WTC11 (cell line): ENCODE measurements at regions not wholly inside any gene's neighbourhood (a gene's known extent, or its start where the extent isn't known, plus 50 kb on each side); places are given as distances from the start of the nearest gene placed in this dataset.

Experiments used
- ATAC-seq: fragments of 200-7000 bp; cut with Tn5 transposase; 2 replicates; pipeline ENCODE4 v1.10.0; 2021; ENCODE audit warnings: mild to moderate bottlenecking, moderate library complexity
- CTCF ChIA-PET: fragments of 300-600 bp; sonication (Branson Sonifier 250); formaldehyde crosslinking; loops from one replicate; lab custom pipeline; 2021; ENCODE audit warnings: antibody characterized with exemption; lab: Charles Lee
- POLR2A ChIA-PET: fragments of 350-600 bp; sonication (Branson Sonifier 250); formaldehyde crosslinking; loops from one replicate; lab custom pipeline; 2021; ENCODE audit warnings: antibody characterized with exemption; lab: Charles Lee
- DNase-seq: peaks from one replicate; pipeline ENCODE4 v3.0.0; 2021; ENCODE audit warnings: low spot score
- H3K27ac Mint-ChIP-seq: 2 replicates; pipeline ENCODE4 v1.8.0; 2021; ENCODE audit warnings: mixed read lengths
- H3K27me3 Mint-ChIP-seq: 2 replicates; pipeline ENCODE4 v1.8.0; 2021; ENCODE audit warnings: low read depth, mild to moderate bottlenecking, moderate library complexity, mixed read lengths
- H3K36me3 Mint-ChIP-seq: 2 replicates; pipeline ENCODE4 v1.8.0; 2021; ENCODE audit warnings: mixed read lengths
- H3K4me1 Mint-ChIP-seq: 2 replicates; pipeline ENCODE4 v1.8.0; 2022; ENCODE audit warnings: mixed read lengths
- H3K4me3 Mint-ChIP-seq: 2 replicates; pipeline ENCODE4 v1.8.0; 2021; ENCODE audit warnings: mild to moderate bottlenecking, moderate library complexity, mixed read lengths
- H3K9me3 Mint-ChIP-seq: 2 replicates; pipeline ENCODE4 v1.8.0; 2021; ENCODE audit warnings: mixed read lengths
- CDX4 ChIP-seq: fragments of 250-450 bp; sonication (Bioruptor Pico); IDR thresholded peaks from 2 replicates; pipeline ENCODE4 v1.9.0; 2021; ENCODE audit warnings: moderate library complexity, mild to moderate bottlenecking, inconsistent platforms, borderline replicate concordance
- EMX1 ChIP-seq: fragments of 250-450 bp; sonication (Bioruptor Pico); IDR thresholded peaks from 2 replicates; pipeline ENCODE4 v1.8.0; 2021; ENCODE audit warnings: mild to moderate bottlenecking
- IRF1 ChIP-seq: sonication (generic); formaldehyde crosslinking; IDR thresholded peaks from 2 replicates; pipeline ENCODE4 v1.8.0; 2023; ENCODE audit warnings: missing genetic modification reagents
- JAZF1 ChIP-seq: fragments of 250-450 bp; sonication (Bioruptor Pico); IDR thresholded peaks from 2 replicates; pipeline ENCODE4 v1.9.0; 2021; ENCODE audit warnings: moderate library complexity, mild to moderate bottlenecking, inconsistent platforms
- MXD4 ChIP-seq: fragments of 250-450 bp; sonication (Bioruptor Pico); IDR thresholded peaks from 2 replicates; pipeline ENCODE4 v1.8.0; 2021; ENCODE audit warnings: mild to moderate bottlenecking, moderate library complexity, borderline replicate concordance
- MYBL2 ChIP-seq: sonication (generic); formaldehyde crosslinking; IDR thresholded peaks from 2 replicates; pipeline ENCODE4 v1.8.1; 2023; ENCODE audit warnings: mild to moderate bottlenecking, moderate library complexity, missing genetic modification reagents
- NR2C2 ChIP-seq: sonication (generic); formaldehyde crosslinking; IDR thresholded peaks from 2 replicates; pipeline ENCODE4 v1.8.0; 2022; ENCODE audit warnings: mild to moderate bottlenecking, missing genetic modification reagents
- SOX15 ChIP-seq: fragments of 250-450 bp; sonication (Bioruptor Pico); IDR thresholded peaks from 2 replicates; pipeline ENCODE4 v1.9.0; 2021; ENCODE audit warnings: mild to moderate bottlenecking
- TEAD1 ChIP-seq: sonication (generic); formaldehyde crosslinking; IDR thresholded peaks from 2 replicates; pipeline ENCODE4 v1.8.0; 2022; ENCODE audit warnings: mild to moderate bottlenecking, missing genetic modification reagents
- ZBTB21 ChIP-seq: sonication (generic); formaldehyde crosslinking; IDR thresholded peaks from 2 replicates; pipeline ENCODE4 v1.8.1; 2023; ENCODE audit warnings: mild to moderate bottlenecking, missing genetic modification reagents, borderline replicate concordance
- ZNF416 ChIP-seq: fragments of 250-450 bp; sonication (Bioruptor Pico); IDR thresholded peaks from 2 replicates; pipeline ENCODE4 v1.9.0; 2021; ENCODE audit warnings: mild to moderate bottlenecking, inconsistent platforms
- ZNF671 ChIP-seq: fragments of 250-450 bp; sonication (Bioruptor Pico); IDR thresholded peaks from 2 replicates; pipeline ENCODE4 v1.8.0; 2021; ENCODE audit warnings: mild to moderate bottlenecking
- TF ChIP-seq, protein P1 (sequence below): fragments of 250-450 bp; sonication (Bioruptor Pico); IDR thresholded peaks from 2 replicates; pipeline ENCODE4 v2.1.2; 2022; ENCODE audit warnings: mild to moderate bottlenecking, moderate library complexity
- TF ChIP-seq, protein P2 (sequence below): sonication (generic); formaldehyde crosslinking; IDR thresholded peaks from 2 replicates; pipeline ENCODE4 v1.8.1; 2022; ENCODE audit warnings: mild to moderate bottlenecking, moderate library complexity, missing genetic modification reagents
- TF ChIP-seq, protein P3 (sequence below): fragments of 250-450 bp; sonication (Bioruptor Pico); IDR thresholded peaks from 2 replicates; pipeline ENCODE4 v1.9.0; 2021; ENCODE audit warnings: mild to moderate bottlenecking

- TF ChIP-seq, protein P1, sequence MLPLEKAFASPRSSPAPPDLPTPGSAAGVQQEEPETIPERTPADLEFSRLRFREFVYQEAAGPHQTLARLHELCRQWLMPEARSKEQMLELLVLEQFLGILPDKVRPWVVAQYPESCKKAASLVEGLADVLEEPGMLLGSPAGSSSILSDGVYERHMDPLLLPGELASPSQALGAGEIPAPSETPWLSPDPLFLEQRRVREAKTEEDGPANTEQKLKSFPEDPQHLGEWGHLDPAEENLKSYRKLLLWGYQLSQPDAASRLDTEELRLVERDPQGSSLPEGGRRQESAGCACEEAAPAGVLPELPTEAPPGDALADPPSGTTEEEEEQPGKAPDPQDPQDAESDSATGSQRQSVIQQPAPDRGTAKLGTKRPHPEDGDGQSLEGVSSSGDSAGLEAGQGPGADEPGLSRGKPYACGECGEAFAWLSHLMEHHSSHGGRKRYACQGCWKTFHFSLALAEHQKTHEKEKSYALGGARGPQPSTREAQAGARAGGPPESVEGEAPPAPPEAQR (CRISPR knock-in tag): no peak
- TF ChIP-seq SOX15 (CRISPR knock-in tag): no peak
- TF ChIP-seq ZNF416 (CRISPR knock-in tag): no peak
- TF ChIP-seq EMX1 (CRISPR knock-in tag): no peak
- TF ChIP-seq ZNF671 (CRISPR knock-in tag): no peak
- TF ChIP-seq, protein P2, sequence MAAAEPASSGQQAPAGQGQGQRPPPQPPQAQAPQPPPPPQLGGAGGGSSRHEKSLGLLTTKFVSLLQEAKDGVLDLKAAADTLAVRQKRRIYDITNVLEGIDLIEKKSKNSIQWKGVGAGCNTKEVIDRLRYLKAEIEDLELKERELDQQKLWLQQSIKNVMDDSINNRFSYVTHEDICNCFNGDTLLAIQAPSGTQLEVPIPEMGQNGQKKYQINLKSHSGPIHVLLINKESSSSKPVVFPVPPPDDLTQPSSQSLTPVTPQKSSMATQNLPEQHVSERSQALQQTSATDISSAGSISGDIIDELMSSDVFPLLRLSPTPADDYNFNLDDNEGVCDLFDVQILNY (CRISPR knock-in tag): no peak
- TF ChIP-seq TEAD1 (CRISPR knock-in tag): no peak
Observed at GRCh38 chr13:22074403-22074802, 403.5 kb downstream of the FGF9 start (continued).

- POLR2A ChIA-PET: no interaction called here
- Mint-ChIP-seq H3K4me3 (no peak overlapping the region), H3K36me3 (no peaks in the 10 kb centered on the region)
- ATAC-seq: no peak
- TF ChIP-seq MXD4 (CRISPR knock-in tag) (no peak), NR2C2 (CRISPR knock-in tag) (no peak)
- TF ChIP-seq, all 79 proteins: peak for 0
- no peak for DNase-seq
- no peak overlapping the region for H3K27ac Mint-ChIP-seq
- peaks cover 13% of the 10 kb centered on the region for H3K4me1 Mint-ChIP-seq
- CTCF ChIA-PET: interaction anchor here (1.1 kb wide), 1 partner anchor 163 kb away, joined by 3 read pairs; no protein-coding TSS in a partner anchor
- H3K27me3 Mint-ChIP-seq: peaks cover 36% of the 10 kb centered on the region
- H3K9me3 Mint-ChIP-seq: peaks cover 5% of the 10 kb centered on the region; the same call in 1 of the 2 replicates
Observed at GRCh38 chr13:22076658-22077057, 405.8 kb downstream of the FGF9 start.

DNA sequence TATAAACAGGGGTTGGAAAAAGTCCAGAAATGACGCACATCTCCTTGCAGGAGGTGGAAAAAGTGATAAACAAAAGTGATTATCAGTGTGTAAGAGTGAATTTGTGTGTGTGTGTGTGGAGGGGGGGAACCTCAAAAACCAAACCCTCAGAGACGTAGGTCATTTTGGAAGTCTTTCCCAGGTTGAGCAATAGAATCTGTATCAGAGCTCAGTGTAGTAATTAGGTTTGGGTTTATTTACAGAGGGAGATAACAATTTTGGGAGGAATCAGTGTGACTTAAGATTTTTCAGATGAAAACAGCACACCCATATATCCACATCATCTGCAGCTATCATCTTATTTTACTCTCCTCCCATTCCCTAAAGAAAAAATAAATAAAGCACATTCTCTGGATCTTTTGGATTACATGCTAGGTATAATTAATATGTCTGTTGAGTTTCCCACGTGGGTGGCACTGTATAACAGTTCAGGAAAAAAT, 406.4 kb downstream of the FGF9 start:
- POLR2A ChIA-PET: no interaction called here
- TF ChIP-seq IRF1 (CRISPR knock-in tag): no peak
- no peak for TF ChIP-seq ZNF671 (CRISPR knock-in tag)
- Mint-ChIP-seq H3K4me1 (peaks cover 17% of the 10 kb centered on the region), H3K4me3 (no peak overlapping the region), H3K27me3 (peaks cover 42% of the 10 kb centered on the region), H3K9me3 (peaks cover 5% of the 10 kb centered on the region; the same call in 1 of the 2 replicates), H3K27ac (no peak overlapping the region), H3K36me3 (no peaks in the 10 kb centered on the region)
- ATAC-seq (no peak), DNase-seq (no peak)
- CTCF ChIA-PET: interaction anchor here (1.1 kb wide), 1 partner anchor 164 kb away, joined by 3 read pairs; no protein-coding TSS in a partner anchor

- Mint-ChIP-seq H3K4me3 (no peak overlapping the region), H3K27ac (no peak overlapping the region), H3K36me3 (no peaks in the 10 kb centered on the region), H3K27me3 (peaks cover 47% of the 10 kb centered on the region), H3K4me1 (peaks cover 22% of the 10 kb centered on the region), H3K9me3 (peaks cover 5% of the 10 kb centered on the region; the same call in 1 of the 2 replicates)
- ATAC-seq (no peak), DNase-seq (no peak)
- no peak for TF ChIP-seq MYBL2
- TF ChIP-seq, protein P3, sequence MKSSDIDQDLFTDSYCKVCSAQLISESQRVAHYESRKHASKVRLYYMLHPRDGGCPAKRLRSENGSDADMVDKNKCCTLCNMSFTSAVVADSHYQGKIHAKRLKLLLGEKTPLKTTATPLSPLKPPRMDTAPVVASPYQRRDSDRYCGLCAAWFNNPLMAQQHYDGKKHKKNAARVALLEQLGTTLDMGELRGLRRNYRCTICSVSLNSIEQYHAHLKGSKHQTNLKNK (CRISPR knock-in tag): no peak
- no peak for TF ChIP-seq ZBTB21
- no peak for TF ChIP-seq CDX4 (CRISPR knock-in tag)
- TF ChIP-seq JAZF1: no peak
- ChIA-PET CTCF (no interaction called here), POLR2A (no interaction called here)
Observed at GRCh38 chr13:22077764-22078163, 406.9 kb downstream of the FGF9 start.
